Hematopoietic multipotent progenitor cell (in vitro differentiated cells): ENCODE measurements at regions not wholly inside any gene's neighbourhood (a gene's known extent, or its start where the extent isn't known, plus 50 kb on each side); places are given as distances from the start of the nearest gene placed in this dataset.

Source experiments
- DNase-seq, 3 donors: peaks; one replicate each; pipeline ENCODE4 v3.0.0-alpha.2; 2011 to 2015; ENCODE audit warnings: low read depth in 2 of 3, low spot score in 2 of 3

DNA sequence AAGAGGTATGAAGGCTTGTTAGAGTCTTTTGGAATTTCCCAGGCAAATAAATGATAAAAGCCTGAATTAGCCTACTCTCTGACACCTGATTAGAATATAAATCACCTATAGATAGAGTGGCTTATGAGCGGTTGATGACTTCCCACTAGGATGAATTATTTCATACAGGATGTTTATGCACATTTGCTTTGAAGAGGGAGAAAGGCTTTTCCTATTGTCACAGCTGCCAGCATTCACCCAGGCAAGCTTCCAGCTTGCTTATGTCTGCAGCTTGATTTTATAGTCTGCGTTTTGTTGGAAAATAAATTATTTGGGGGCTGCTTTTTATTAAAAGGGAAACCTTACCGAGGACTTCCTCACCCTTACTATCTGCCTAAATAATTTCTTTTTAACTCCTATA is 51.3 kb upstream of the EIF2S2 start:
- DNase-seq = no peak

GRCh38 chr20:34164381-34164984 is 52.4 kb upstream of the EIF2S2 start:
- DNase-seq = no peak

- DNase-seq = no peak
These were observed 53.1 kb upstream of the EIF2S2 start for GRCh38 chr20:34165018-34165619.

DNA sequence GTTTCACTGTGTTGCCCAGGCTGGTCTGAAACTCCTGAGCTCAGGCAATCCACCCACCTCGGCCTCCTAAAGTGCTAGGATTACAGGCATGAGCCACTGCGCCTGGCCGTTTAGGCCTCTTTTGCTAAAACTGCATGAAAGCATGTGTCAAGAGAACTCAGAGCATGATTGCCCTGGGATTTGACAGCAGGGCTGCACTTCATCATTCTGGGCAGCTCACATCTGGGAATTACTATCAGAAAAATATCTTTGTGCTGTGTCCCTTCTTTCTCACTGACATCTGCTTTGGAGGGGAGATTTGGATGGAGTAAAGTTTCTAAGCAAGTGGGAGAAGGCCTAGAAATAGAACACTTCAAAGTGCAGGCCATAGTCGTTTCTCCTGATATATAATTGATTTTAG is 59.6 kb upstream of the EIF2S2 start:
- DNase-seq = no peak

DNA sequence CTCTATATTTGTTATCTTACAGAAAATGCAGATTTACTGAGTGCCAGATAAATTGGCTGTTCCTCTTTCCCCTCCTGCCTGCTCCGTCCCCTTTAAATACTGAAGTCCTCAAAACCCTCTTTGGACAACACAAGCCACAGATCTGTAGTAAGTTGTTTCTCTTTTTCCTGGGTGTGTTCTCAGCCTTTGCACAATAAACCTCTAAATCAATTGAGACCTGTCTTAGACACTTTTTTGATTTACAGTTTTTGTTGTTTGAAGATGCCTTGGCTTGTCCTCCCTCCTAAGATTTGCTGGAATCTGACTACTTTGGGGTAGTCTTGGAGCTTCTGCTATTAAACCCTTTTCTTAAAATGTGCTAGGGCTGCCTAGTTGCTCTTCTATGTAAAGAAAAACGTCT is 60.9 kb upstream of the EIF2S2 start:
- no peak for DNase-seq

GRCh38 chr20:34175079-34175478 is 63.0 kb upstream of the EIF2S2 start:
- no peak for DNase-seq

GRCh38 chr20:34175879-34176278 is 63.8 kb upstream of the EIF2S2 start:
- no peak for DNase-seq

GRCh38 chr20:34177052-34177451 is 64.2 kb upstream of the ASIP start:
- DNase-seq = no peak

GRCh38 chr20:34179637-34180360 is 61.4 kb upstream of the ASIP start:
- DNase-seq = no peak

GRCh38 chr20:34180460-34181120 is 60.6 kb upstream of the ASIP start:
- DNase-seq = no peak

DNA sequence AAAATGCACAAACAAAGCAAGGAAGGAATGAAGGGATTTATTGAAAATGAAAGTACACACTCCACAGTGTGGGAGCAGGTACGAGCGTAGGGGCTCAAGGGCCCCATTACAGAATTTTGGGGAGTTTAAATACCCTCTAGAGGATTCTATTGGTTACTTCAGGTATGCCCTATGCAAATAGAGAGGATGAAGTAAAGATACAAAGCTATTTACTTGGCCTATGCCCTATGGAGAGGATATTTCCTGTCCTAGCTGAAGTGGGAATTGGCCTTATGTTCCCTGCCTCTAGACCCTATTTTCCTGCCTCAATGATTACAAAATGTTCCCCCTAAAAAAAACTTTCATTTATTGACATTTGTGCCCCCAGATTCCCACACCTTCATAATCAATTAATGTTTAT is 59.7 kb upstream of the ASIP start:
- no peak for DNase-seq

- no peak for DNase-seq
These were observed 55.2 kb upstream of the ASIP start for GRCh38 chr20:34185766-34186620.

- DNase-seq = no peak
These were observed 51.6 kb upstream of the ASIP start for GRCh38 chr20:34189572-34190163.

DNA sequence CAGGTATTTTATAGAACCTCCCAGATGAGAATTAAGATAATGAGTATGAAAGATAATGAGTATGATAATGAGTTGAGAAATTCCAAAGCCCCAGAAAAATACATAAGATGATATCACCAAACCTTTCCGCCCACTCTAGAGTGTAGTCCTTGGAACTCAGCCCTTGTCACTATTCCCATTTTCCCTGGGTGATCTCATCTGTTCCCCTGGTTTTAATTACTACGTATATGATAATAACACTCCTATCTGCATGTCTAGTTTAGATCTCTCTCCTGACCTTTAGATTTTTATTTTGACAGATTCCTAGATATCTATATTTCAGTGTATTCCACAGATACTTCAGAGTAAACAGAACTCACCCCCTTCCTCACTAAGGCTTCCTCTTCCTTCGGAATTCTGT is 51.0 kb upstream of the ASIP start:
- DNase-seq = no peak

DNA sequence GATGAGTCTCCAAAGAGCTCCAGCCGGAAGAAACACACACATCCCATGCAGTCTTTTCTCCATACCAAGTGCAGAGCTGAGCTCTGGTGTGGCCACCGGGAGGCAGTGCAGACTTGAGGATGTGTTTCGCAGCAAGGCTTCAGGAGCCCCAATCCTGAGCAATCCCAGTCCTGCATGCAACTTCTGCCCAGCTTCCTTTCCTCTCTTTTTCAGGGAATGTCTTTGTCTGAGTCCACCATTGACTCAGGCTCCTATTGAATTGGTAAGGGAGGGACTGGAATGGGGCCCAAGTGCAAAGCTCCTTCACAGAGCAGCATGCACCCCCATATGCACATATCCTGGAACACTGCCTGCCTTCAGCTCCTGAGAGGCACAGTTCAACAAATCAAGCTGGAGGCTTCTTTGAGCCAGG is 50.5 kb upstream of the ASIP start:
- peak in 2 of 3 donors; percentile 44 to 55 for DNase-seq
